ENCODE measurements at regions not wholly inside any gene's neighbourhood (a gene's known extent, or its start where the extent isn't known, plus 50 kb on each side); places are given as distances from the start of the nearest gene placed in this dataset.

- no peaks in the 10 kb centered on the region for H3K4me1 ChIP-seq (ENCODE audit: control insufficient read depth, insufficient read depth, low read length)
- H3K9me3 ChIP-seq (ENCODE audit: control insufficient read depth, insufficient read depth, low read depth, low read length): no peaks in the 10 kb centered on the region
- H3K4me3 ChIP-seq (ENCODE audit: low read depth, low read length): no peak overlapping the region
- ChIA-PET CTCF (no interaction called here), POLR2A (no interaction called here)
- H3K36me3 ChIP-seq (ENCODE audit: control insufficient read depth in 2 of 2, insufficient read depth in 1 of 2, low read length in 2 of 2): no peaks in the 10 kb centered on the region
- TF ChIP-seq ZNF211 (tag by site-specific recombination; IDR thresholded peaks at IDR 0.05; ENCODE audit: low read depth): no peak
- TF ChIP-seq ZBTB17 (tag by site-specific recombination; IDR thresholded peaks at IDR 0.05): no peak
- no peak for TF ChIP-seq ZBTB49 (tag by site-specific recombination; IDR thresholded peaks at IDR 0.05; ENCODE audit: low read depth)
- no peak for TF ChIP-seq SETDB1 (IDR thresholded peaks at IDR 0.05; ENCODE audit: insufficient read length, low read length)
- TF ChIP-seq ZNF488 (tag by site-specific recombination; IDR thresholded peaks at IDR 0.05): no peak
- no peak for TF ChIP-seq ZBTB8A (tag by site-specific recombination; IDR thresholded peaks at IDR 0.05)
- no peak for TF ChIP-seq ZNF335 (tag by site-specific recombination; conservative IDR thresholded peaks at IDR 0.05)
- no peak for TF ChIP-seq ZBTB48 (tag by site-specific recombination; IDR thresholded peaks at IDR 0.05)
- no peak for TF ChIP-seq ZNF610 (tag by site-specific recombination; IDR thresholded peaks at IDR 0.05; ENCODE audit: borderline replicate concordance)
- no peak for TF ChIP-seq ZNF623 (tag by site-specific recombination; IDR thresholded peaks at IDR 0.05)
- TF ChIP-seq ZBTB11 (tag by site-specific recombination; conservative IDR thresholded peaks at IDR 0.05; ENCODE audit: low read depth): no peak
- TF ChIP-seq AEBP2 (tag by site-specific recombination; IDR thresholded peaks at IDR 0.05; ENCODE audit: borderline replicate concordance): no peak
- TF ChIP-seq ZNF423 (tag by site-specific recombination; IDR thresholded peaks at IDR 0.05): no peak
- TF ChIP-seq ZNF302 (tag by site-specific recombination; IDR thresholded peaks at IDR 0.05; ENCODE audit: low read depth): no peak
- no peak for TF ChIP-seq HOXD13 (CRISPR knock-in tag; IDR thresholded peaks at IDR 0.05; ENCODE audit: borderline replicate concordance)
- TF ChIP-seq ZNF398 (tag by site-specific recombination; IDR thresholded peaks at IDR 0.05): no peak
- TF ChIP-seq ZNF501 (tag by site-specific recombination; IDR thresholded peaks at IDR 0.05): no peak
- no peak for TF ChIP-seq ZNF560 (tag by site-specific recombination; IDR thresholded peaks at IDR 0.05; ENCODE audit: borderline replicate concordance)
- H3K27ac ChIP-seq (ENCODE audit: extremely low read depth, low read depth, low read length): no peak overlapping the region
Measured at GRCh38 chr2:23219666-23220065, 165.3 kb upstream of the KLHL29 start.

All from HEK293 (cell line).